Stimulated activated naive CD8-positive, alpha-beta T cell treated with anti-CD3 and anti-CD28 coated beads, Interleukin-15, Interleukin-2, amounts not matched to agents 100 ng/mL and 50 ng/mL, for 24 hours (primary cell): ENCODE measurements at regions not wholly inside any gene's neighbourhood (a gene's known extent, or its start where the extent isn't known, plus 50 kb on each side); places are given as distances from the start of the nearest gene placed in this dataset.

Source experiments
- H3K27ac Mint-ChIP-seq: one replicate; pipeline ENCODE4 v1.8.0; 2021; ENCODE audit warnings: mild to moderate bottlenecking, mixed read lengths
- H3K27me3 Mint-ChIP-seq: one replicate; pipeline ENCODE4 v1.8.0; 2021; ENCODE audit warnings: mixed read lengths
- H3K36me3 Mint-ChIP-seq: one replicate; pipeline ENCODE4 v1.8.0; 2021; ENCODE audit warnings: low read depth, mixed read lengths
- H3K4me1 Mint-ChIP-seq: one replicate; pipeline ENCODE4 v1.8.0; 2021; ENCODE audit warnings: low read depth, mixed read lengths
- H3K4me3 Mint-ChIP-seq: one replicate; pipeline ENCODE4 v1.8.0; 2021; ENCODE audit warnings: mild to moderate bottlenecking, mixed read lengths
- H3K9me3 Mint-ChIP-seq: one replicate; pipeline ENCODE4 v1.8.0; 2021; ENCODE audit warnings: mixed read lengths

DNA sequence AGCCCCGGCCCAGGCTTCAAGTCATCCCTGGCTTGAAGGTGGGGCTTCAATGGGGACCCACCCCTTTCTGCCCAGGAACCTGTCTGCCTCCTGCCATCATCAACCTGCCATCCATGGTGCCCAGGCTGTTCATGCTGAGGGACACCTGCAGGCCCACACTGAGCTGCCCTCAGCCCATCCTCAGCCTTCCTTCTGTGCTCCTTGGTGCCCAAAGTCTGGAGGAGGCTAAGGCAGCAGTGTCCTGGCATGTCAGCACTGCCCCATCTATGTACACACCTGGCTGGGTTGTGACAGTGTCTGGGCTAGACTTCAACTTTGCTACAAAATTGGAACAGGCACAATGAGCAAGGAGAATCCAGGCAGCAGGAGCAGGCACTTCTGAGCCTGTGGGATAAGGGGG is 745.3 kb upstream of the EPHA6 start:
- H3K4me3 Mint-ChIP-seq = no peak overlapping the region
- no peaks in the 10 kb centered on the region for H3K36me3 Mint-ChIP-seq
- H3K4me1 Mint-ChIP-seq = no peaks in the 10 kb centered on the region
- H3K9me3 Mint-ChIP-seq = peaks cover 3% of the 10 kb centered on the region
- H3K27me3 Mint-ChIP-seq = no peaks in the 10 kb centered on the region
- no peak overlapping the region for H3K27ac Mint-ChIP-seq

DNA sequence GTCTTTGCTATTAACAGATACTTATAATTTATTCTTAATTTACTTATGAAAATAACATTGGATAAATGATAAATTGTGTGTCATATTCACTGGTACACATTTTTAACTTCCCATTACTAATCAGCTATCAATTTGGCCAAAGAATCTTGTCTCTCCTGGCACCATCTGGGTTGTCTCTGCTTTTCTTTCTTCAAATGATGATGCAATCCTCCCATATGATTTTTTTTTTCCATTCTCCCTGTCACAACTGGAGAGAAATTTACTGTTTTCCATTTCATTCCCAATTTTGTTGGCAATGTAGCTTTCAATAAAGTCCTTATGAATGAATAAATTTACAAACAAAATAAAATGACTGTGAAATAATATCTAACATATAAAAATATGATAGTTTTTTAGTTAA is 743.7 kb upstream of the EPHA6 start:
- Mint-ChIP-seq H3K27me3 (no peaks in the 10 kb centered on the region), H3K9me3 (peaks cover 2% of the 10 kb centered on the region), H3K27ac (no peak overlapping the region), H3K36me3 (no peaks in the 10 kb centered on the region), H3K4me3 (no peak overlapping the region), H3K4me1 (no peaks in the 10 kb centered on the region)

DNA sequence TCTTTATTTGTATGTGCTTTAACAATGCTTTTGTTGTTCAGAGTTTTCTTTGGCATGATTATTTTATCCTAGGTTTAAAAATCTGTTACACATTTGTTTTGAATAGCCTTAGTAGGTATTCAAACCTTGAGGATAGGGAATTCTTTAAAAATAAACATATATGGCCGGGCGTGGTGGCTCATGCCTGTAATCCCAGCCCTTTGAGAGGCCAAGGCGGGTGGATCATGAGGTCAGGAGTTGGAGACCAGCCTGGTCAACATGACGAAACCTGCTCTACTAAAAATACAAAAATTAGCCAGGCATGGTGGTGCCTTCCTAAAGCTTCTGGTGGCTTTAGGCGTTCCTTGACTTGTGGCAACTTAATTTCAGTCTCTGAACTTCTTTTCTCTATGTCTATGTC is 743.3 kb upstream of the EPHA6 start:
- H3K9me3 Mint-ChIP-seq = peaks cover 6% of the 10 kb centered on the region
- no peak overlapping the region for H3K27ac Mint-ChIP-seq
- H3K4me3 Mint-ChIP-seq = no peak overlapping the region
- H3K27me3 Mint-ChIP-seq = no peaks in the 10 kb centered on the region
- no peaks in the 10 kb centered on the region for H3K36me3 Mint-ChIP-seq
- no peaks in the 10 kb centered on the region for H3K4me1 Mint-ChIP-seq

DNA sequence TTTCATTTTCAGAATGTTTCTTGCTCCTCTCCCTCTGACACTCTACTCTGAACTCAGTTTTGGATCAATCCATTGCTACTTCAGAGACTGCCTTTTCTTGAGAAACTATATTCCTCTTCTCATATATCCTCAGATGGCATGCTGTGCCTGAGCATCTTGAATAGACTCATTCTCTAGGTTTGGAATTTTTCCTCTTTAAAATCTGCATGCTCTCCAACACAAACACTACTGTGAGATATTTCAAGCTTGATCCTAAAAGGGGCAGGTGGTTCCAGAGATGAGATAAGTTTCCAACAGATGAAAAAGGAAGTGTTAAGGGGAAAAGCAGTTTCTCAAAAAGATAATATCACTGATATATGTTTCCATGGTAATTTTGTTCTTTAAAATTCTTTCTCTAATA is 742.2 kb upstream of the EPHA6 start:
- Mint-ChIP-seq H3K4me1 (no peaks in the 10 kb centered on the region), H3K27ac (no peak overlapping the region)

DNA sequence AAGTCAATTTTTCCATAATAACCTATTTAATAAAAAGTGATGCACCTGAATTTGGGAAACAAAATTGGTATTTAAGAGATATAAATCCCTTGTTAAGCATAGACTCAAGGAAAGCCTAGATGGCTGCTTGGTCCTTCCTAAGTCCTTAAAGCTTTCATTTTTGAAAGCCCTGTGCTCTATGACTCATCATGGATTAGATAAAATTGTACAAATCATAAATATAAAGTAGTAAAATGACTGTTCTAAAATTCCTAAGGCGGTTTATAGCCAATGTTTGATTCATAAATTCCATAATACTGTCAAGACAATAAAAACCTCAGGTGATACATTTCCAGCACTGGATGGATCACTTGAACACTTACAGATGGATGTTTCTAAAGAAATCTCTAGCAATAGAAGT is 730.8 kb upstream of the EPHA6 start:
- H3K9me3 Mint-ChIP-seq = peaks cover 14% of the 10 kb centered on the region
- H3K36me3 Mint-ChIP-seq = no peaks in the 10 kb centered on the region
- H3K27ac Mint-ChIP-seq = no peak overlapping the region
- no peak overlapping the region for H3K4me3 Mint-ChIP-seq
- H3K27me3 Mint-ChIP-seq = no peaks in the 10 kb centered on the region
- no peaks in the 10 kb centered on the region for H3K4me1 Mint-ChIP-seq

More for the DNA sequence above, 742.2 kb upstream of the EPHA6 start:
- H3K36me3 Mint-ChIP-seq = no peaks in the 10 kb centered on the region
- no peaks in the 10 kb centered on the region for H3K27me3 Mint-ChIP-seq
- no peak overlapping the region for H3K4me3 Mint-ChIP-seq
- H3K9me3 Mint-ChIP-seq = peaks cover 8% of the 10 kb centered on the region

DNA sequence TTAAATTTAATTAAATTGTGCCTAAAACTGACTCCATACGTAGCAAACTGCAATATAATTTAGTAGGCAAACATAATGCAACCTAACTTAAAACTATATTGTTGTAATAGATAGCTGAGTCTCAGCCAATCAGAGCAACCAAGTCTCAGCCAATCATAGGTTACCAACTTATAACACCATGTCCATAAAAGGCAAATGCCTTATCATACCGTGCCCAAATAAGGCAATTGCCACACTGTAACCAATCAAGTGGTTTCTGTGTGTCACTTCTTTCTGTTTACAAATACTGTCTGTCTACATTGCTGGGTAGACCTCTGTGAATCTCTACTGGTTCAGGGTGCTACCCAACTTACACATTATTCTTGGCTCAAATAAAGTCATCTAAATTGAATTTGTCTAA is 728.4 kb upstream of the EPHA6 start:
- no peaks in the 10 kb centered on the region for H3K4me1 Mint-ChIP-seq
- no peaks in the 10 kb centered on the region for H3K36me3 Mint-ChIP-seq
- peaks cover 15% of the 10 kb centered on the region for H3K9me3 Mint-ChIP-seq
- no peak overlapping the region for H3K27ac Mint-ChIP-seq
- no peaks in the 10 kb centered on the region for H3K27me3 Mint-ChIP-seq
- H3K4me3 Mint-ChIP-seq = no peak overlapping the region

DNA sequence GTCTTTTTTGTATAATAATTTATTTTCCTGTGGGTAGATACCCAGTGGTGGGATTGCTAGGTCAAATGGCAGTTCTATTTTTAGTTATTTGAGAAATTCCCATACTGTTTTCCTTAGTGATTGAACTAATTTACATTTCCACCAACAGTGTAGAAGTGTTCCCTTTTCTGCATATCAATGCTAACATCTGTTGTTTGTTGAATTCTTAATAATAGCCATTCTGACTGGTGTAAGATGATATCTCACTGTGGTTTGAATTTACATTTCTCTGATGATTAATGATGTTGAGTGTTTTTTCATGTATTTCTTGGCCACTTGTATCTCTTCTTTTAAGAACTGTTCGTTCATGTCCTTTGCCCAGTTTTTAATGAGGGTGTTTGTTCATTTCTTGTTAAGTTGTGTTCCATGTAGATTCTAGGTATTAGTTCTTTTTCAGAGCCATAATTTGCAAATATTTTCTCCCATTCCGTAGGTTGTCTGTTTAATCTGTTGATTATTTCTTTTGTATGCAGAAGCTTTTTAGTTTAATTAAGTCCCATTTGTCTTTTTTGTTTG is 713.3 kb upstream of the EPHA6 start:
- no peak overlapping the region for H3K27ac Mint-ChIP-seq
- H3K36me3 Mint-ChIP-seq = no peaks in the 10 kb centered on the region
- no peaks in the 10 kb centered on the region for H3K27me3 Mint-ChIP-seq
- no peaks in the 10 kb centered on the region for H3K4me1 Mint-ChIP-seq
- no peak overlapping the region for H3K4me3 Mint-ChIP-seq
- no peaks in the 10 kb centered on the region for H3K9me3 Mint-ChIP-seq

DNA sequence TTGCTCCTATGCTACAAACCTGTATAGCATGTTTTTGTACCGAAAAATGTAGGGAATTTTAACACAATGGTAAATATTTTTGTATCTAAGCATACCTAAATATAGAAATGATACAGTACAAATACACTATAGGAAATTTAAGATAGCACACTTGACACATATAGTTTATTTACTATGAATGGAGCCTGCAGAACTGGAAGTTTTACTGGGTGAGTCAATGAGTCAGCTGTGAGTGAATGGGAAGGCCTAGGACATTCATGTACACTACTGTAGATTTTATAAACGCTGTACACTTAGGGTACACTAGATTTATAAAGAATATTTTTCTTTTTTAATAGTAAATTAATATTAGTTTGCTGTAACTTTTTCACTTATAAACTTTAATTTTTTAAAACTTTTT is 707.7 kb upstream of the EPHA6 start:
- H3K27ac Mint-ChIP-seq = no peak overlapping the region
- no peaks in the 10 kb centered on the region for H3K9me3 Mint-ChIP-seq
- H3K4me1 Mint-ChIP-seq = no peaks in the 10 kb centered on the region
- no peaks in the 10 kb centered on the region for H3K27me3 Mint-ChIP-seq
- H3K4me3 Mint-ChIP-seq = no peak overlapping the region
- H3K36me3 Mint-ChIP-seq = no peaks in the 10 kb centered on the region
